ENCODE measurements at regions not wholly inside any gene's neighbourhood (a gene's known extent, or its start where the extent isn't known, plus 50 kb on each side); places are given as distances from the start of the nearest gene placed in this dataset.

GRCh38 chr15:35139822-35140221, 54.7 kb upstream of the NANOGP8 start:
- Histone ChIP-seq H3K27ac (no peak overlapping the region), H3K4me1 (no peaks in the 10 kb centered on the region), H3K27me3 (no peaks in the 10 kb centered on the region), H3K4me3 (no peak overlapping the region), H3K36me3 (no peaks in the 10 kb centered on the region), H3K9me3 (no peaks in the 10 kb centered on the region)
- no peak for TF ChIP-seq CTCF (IDR thresholded peaks at IDR 0.05)
- DNase-seq (ENCODE audit: low spot score), result no peak

GRCh38 chr15:35137190-35137574, 52.1 kb upstream of the NANOGP8 start:
- Histone ChIP-seq H3K4me1 (no peaks in the 10 kb centered on the region), H3K4me3 (no peak overlapping the region), H3K27ac (no peak overlapping the region), H3K9me3 (no peaks in the 10 kb centered on the region), H3K36me3 (no peaks in the 10 kb centered on the region), H3K27me3 (no peaks in the 10 kb centered on the region)
- no peak for TF ChIP-seq CTCF (IDR thresholded peaks at IDR 0.05)
- DNase-seq (ENCODE audit: low spot score), result no peak

- no peaks in the 10 kb centered on the region for H3K36me3 ChIP-seq
- H3K9me3 ChIP-seq, result no peaks in the 10 kb centered on the region
- no peak for DNase-seq (ENCODE audit: low spot score)
Observed at GRCh38 chr15:35136321-35137189, 51.5 kb upstream of the NANOGP8 start.

More at GRCh38 chr15:35136321-35137189, 51.5 kb upstream of the NANOGP8 start:
- no peak overlapping the region for H3K27ac ChIP-seq
- no peak for TF ChIP-seq CTCF (IDR thresholded peaks at IDR 0.05)
- no peaks in the 10 kb centered on the region for H3K4me1 ChIP-seq
- no peaks in the 10 kb centered on the region for H3K27me3 ChIP-seq
- H3K4me3 ChIP-seq, result no peak overlapping the region
